Caki2 (cell line): ENCODE measurements at regions not wholly inside any gene's neighbourhood (a gene's known extent, or its start where the extent isn't known, plus 50 kb on each side); places are given as distances from the start of the nearest gene placed in this dataset.
"Not testable (repeated sequence)": the region's sequence is repeated elsewhere in the genome, so short reads cannot be mapped to it uniquely, and the experiment has no call there.

Experiments
- DNase-seq: peaks from one replicate; pipeline ENCODE4 v3.0.0-alpha.2; 2015; ENCODE audit warnings: low read depth
- in situ Hi-C: cut with HindIII; loops from 2 replicates; pipeline ENCODE4 v1.10.0; 2016; ENCODE audit warnings: low sequenced_read_pairs, low pct_unique_long_range_greater_than_20kb, mixed read lengths

DNA sequence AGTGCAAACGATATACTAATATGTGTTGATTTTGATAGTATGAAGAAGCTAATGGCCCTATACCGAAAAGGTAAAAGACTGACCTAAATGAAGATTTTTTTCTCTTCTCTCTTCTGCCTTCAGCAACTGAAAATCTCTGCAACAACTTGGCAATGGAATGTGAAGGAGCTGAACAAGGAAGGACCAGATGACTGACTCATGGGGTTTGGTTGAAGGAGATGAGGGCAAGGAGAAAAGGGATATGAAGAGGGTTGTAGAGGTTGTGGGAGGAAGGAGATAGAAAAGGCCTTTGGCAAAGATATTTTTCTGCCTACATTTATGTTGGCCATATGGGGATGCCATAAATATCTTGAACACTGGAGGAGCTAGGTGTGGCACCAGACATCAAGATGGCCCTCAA is 129.7 kb upstream of the CHD1 start:
- in situ Hi-C loops = no loop called here
- no peak for DNase-seq

DNA sequence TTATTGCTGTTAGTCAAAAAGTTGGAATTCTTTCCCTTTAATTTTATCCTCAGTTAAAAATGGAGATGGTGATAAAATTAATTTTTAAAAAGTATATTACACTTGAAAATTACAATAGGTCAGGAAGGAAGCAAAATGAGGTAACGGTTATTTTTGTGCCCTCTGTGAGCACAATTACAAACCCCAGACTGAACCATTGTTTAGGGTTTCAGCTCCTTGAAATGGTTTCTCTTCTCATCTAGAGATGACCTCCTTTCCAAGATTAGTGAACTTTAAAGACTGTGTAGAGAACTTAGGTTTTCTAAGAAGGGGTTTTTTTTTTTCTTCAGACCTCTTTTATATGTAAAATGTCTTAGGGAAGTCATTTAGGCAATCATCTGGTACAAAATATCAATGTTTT is 126.2 kb upstream of the CHD1 start:
- in situ Hi-C loops = no loop called here
- DNase-seq = no peak

GRCh38 chr5:99045871-99046270 is 117.1 kb upstream of the CHD1 start:
- DNase-seq = no peak
- in situ Hi-C loops = no loop called here

DNA sequence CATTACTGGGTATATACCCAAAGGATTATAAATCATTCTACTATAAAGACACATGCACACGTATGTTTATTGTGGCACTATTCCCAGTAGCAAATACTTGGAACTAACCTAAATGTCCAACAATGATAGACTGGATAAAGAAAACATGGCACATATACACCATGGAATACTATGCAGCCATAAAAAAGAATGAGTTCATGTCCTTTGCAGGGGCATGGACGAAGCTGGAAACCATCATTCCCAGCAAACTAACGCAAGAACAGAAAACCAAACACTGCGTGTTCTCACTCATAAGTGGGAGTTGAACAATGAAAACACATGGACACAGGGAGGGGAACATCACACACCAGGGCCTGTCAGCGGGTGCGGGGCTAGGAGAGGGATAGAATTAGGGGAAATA is 114.5 kb upstream of the CHD1 start:
- DNase-seq, in situ Hi-C loops: not testable (repeated sequence)

DNA sequence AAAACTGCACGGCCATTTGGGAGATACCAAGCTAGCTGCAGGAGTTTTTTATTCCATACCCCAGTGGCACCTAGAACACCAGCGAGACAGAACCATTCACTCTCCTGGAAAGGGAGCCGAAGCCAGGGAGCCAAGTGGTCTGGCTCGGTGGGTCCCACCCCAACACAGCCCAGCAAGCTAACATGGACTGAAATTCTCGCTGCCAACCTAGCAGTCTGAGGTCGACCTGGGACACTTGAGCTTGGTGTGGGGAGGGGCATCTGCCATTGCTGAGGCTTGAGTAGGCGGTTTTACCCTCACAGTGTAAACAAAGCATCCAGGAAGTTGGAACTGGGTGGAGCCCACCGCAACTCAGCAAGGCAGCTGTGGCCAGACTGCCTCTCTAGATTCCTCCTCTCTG is 108.9 kb upstream of the CHD1 start:
- no peak for DNase-seq
- in situ Hi-C loops = no loop called here

DNA sequence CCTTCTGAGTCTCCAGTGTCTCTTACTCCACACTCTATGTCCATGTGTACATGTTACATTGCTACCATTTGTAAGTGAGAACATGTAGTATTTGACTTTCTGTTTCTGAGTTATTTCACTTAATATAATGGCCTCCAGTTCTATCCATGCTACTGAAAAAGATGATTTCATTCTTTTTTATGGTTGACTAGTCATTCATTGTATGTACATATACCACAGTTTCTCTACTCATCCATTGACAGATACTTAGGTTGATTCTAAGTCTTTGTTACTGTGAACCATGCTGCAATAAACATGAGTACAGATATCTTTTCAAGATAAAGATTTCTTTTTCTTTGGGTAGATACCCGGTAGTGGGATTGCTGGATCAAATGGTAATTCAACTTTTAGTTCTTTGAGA is 107.1 kb upstream of the CHD1 start:
- in situ Hi-C loops = no loop called here
- DNase-seq = no peak

GRCh38 chr5:99034336-99034735 is 105.5 kb upstream of the CHD1 start:
- in situ Hi-C loops = no loop called here
- DNase-seq = no peak

DNA sequence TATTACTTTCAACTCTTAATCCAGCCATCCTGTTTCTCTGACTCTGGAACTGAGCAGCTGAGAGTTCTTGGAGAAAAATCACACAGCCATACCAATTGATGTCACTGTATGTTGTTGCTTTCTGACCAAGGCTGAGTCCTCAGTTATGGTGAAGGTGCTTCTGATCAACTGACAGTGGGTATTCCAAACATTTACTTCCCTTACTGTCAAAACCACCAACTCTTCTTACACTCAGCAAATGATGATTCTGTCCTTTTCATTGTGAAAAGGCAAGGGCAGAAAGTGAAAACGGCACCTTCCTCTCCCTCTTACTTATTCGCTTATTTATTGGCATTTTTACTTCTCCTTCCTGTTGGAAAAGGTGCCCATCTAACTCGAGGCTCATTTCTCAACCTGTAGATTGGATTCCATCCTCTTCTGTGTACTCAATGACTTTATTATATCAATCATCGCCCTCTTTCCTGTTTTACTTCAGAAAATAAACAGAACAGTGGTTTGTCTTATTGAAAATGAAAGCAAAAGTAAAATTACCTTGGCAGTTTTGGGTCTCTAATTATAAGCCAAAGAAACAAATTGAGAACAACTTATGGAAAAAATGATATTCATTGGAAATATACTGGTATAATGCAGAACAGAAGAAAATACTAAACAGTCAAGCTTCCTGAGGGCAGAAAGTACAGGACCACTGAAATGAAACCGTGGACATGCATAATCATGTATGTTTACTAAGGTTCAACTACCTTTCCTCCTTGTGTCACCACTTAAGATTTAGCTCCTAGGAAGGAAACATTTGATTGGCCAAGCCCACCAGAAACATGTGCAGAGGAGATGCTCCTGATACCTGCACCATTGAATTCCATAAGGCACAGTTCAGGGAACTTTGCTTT is 104.5 kb upstream of the CHD1 start:
- in situ Hi-C loops = no loop called here

DNA sequence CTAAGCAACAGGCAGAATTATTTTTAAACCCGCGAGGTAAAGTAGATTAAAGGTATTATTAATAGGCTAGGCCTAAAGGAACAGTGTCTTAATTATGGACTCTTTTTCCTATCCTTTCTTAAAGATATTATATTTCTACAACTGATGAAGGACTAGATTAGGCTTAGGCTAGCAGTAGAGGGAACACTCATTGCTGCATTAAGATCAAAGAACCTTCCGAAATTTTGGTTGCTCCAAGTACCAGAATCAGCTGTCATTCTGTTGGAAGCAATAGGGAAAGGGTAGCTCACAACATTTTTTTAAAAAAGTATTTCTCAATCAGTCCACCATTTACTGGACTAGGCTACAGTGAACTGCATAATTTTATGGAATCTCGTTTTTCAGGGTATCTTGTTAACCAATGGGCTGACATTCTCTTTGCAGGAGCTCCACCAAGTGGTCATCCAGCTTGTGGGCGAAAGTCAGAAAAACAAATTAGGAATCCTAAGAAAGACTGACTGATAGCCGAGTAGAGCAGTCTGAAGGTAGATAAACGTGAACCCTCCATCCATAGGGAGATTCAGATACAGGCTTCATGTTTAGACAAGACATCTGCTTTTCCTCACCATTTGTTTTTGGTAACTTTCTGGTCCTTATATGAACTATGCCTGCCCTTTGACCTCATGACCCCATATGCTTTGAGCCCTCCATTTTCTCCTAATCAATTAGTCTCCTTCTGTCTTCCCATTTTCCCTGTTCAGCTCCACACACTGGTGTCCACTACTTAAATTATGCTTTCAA is 103.6 kb upstream of the CHD1 start:
- peak; percentile 52 for DNase-seq
- in situ Hi-C loops = no loop called here

More for the DNA sequence above, 104.5 kb upstream of the CHD1 start:
- no peak for DNase-seq

DNA sequence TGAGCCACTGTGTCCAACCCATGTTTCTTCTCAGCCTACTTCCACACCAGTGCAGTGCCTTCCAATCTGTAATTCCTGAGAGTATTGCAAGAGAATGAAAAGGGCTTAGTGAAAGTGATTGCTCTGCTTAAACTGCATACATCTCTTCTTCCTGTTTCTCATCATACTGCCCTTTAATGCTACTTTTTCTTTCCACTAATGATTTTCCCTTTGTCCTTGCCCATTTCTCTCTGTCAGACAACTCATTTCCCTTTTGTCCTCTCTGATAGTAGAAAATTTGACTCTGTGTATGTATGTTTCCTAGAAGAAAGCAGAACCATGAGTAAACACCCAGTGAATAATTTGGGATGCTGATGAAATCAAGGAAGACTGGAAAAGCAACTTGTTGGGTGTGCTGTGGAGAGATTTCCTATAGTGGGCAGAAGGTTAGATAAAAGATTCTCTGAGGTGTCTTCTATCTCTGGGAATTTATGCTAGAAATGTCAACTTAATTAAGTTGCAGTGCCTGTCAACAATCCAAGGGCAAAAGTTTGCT is 102.2 kb upstream of the CHD1 start:
- DNase-seq = no peak
- in situ Hi-C loops = no loop called here

DNA sequence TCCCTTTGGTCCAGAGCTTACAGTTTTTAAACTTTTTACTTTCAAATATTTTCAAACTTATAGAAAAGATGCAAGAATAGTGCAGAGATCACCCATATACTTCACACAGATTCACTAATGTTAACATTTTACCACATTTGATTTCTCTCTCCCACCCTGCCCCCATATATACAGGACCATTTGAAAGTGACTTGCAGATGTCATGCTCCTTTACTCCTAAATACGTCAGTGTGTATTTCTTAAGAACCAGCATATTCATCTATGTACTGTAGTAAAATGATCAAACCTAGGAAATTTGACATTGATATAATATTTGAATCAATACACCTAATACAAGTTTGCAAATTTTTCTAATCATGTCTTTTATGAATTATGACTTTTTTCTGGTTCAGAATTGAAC is 100.4 kb upstream of the CHD1 start:
- DNase-seq = no peak
- in situ Hi-C loops = no loop called here

GRCh38 chr5:99028170-99028569 is 99.4 kb upstream of the CHD1 start:
- in situ Hi-C loops, DNase-seq: not testable (repeated sequence)

DNA sequence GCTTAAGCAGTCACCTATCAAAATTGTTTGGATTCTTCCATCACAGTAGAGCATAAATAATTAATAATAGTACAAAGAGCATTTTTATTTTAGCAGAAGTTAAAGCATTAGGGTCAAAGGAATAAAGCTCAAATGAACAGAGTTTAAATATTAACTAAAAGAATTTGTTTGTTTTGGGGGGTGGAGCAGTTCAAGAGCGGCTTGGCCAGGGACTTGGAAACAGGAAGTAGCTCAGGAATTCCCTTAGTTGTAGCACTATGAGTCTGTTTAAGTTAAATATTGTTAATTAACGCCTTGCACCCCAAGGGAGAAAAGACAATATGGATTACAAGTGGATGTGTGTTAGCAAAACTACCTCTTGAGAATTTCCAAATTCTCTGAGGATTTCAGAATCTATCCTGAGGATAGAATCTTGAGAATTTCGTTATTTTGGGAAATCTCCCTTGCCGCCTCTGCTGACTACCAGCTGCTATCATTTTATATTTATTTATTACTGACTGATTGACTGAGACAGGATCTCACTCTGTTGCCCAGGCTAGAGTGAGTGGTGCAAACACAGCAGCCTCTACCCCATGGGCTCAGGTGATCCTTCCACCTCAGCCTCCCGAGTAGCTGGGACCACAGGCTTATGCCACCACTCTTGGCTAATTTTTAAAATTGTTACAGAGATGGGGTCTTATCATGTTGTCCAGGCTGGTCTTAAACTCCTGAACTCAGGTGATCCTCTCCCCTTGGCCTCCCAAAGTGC is 96.7 kb upstream of the CHD1 start:
- peak; percentile 47 for DNase-seq

GRCh38 chr5:99023330-99023729 is 94.5 kb upstream of the CHD1 start:
- DNase-seq = no peak
- in situ Hi-C loops = no loop called here

More for the DNA sequence above, 96.7 kb upstream of the CHD1 start:
- in situ Hi-C loops = no loop called here

- in situ Hi-C loops = no loop called here
Measured at GRCh38 chr5:99022250-99022649, 93.4 kb upstream of the CHD1 start.

DNA sequence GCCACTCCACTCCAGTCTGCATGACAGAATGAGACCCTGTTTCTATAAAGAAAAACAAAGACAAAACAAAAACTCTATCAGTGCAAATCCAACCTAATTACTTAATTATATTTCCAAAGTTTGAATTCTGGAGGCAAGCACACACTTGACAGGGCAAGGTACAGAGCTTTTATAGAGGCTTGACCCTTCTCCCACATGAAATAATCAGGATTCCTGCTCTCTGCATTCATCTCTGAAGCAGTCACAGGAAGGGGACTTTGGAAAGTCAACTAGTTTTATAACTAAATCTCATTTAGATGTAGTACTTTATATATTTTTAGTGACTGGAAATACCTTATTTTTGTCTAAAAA is 91.9 kb upstream of the CHD1 start:
- in situ Hi-C loops = no loop called here
- DNase-seq = no peak

More at GRCh38 chr5:99022250-99022649, 93.4 kb upstream of the CHD1 start:
- DNase-seq = no peak

DNA sequence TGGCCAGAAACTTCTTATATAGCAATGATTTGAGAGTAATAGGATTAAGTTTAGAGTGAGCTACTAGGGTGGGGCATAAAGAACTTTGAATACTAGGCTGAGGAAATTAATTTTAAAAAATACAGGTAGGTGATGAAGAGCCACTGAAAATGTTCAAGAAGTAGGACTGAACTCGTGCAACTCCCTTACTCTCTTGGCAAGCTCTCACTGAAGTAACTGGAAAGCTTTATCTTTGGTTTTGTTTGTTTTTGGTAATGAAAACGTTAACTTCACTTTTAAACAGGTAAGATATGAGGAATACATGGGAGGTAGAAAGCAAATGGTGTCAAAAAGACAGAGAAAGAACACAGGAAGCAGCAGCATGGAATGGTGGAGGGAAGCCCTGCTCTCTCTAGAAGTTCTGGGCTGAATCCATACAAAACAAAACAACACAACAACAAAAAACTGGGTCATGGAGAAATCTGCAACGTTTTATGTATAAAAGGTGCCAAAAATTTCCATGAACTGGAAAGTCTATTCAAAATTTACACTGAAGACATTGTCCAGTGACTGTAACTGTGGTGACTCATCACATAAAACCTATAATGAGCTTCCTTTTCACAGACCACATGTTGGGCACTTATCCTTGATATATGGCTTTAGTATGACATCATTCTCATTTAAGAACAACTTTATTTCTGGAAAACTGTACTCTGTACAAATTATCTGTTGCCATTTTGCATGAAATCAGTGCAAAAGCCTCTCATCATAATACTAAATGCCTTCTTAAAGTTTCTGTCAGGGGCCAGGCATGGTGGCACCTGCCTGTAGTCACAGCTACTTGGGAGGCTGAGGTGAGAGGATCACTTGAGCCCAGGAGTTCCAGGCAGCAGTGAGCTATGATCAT is 91.2 kb upstream of the CHD1 start:
- in situ Hi-C loops = no loop called here
- peak; percentile 77 for DNase-seq

- DNase-seq = no peak
- in situ Hi-C loops = no loop called here
Measured at GRCh38 chr5:99019254-99019653, 90.4 kb upstream of the CHD1 start.
